Transverse colon (tissue), 4 donors: ENCODE measurements at regions not wholly inside any gene's neighbourhood (a gene's known extent, or its start where the extent isn't known, plus 50 kb on each side); places are given as distances from the start of the nearest gene placed in this dataset.

ENCODE experiments used
- DNase-seq: peaks from one replicate; pipeline ENCODE4 v3.0.0-alpha.2; 2019
- H3K27ac ChIP-seq, 4 donors: fragments of 200-600 bp; sonication (generic); 2 replicates each; pipeline ENCODE4 v1.5.1; 2016 to 2018; ENCODE audit warnings: inconsistent platforms in 4 of 4
- H3K27me3 ChIP-seq: fragments of 200-600 bp; sonication (generic); 2 replicates; pipeline ENCODE4 v1.5.1; 2017; ENCODE audit warnings: inconsistent platforms
- H3K36me3 ChIP-seq, 4 donors: fragments of 200-600 bp; sonication (generic); 2 replicates each; pipeline ENCODE4 v1.5.1; 2017 to 2019; ENCODE audit warnings: inconsistent platforms in 4 of 4
- H3K4me1 ChIP-seq, 4 donors: fragments of 200-600 bp; sonication (generic); 2 replicates each; pipeline ENCODE4 v1.5.1; 2017 to 2020; ENCODE audit warnings: inconsistent platforms in 4 of 4
- H3K4me3 ChIP-seq, 4 donors: fragments of 200-600 bp; sonication (generic); 1 replicate in 1 of 4; 2 replicates in 3 of 4; pipeline versions ENCODE4 v1.5.1 to v1.6.1; 2017 to 2019; ENCODE audit warnings: inconsistent platforms in 4 of 4
- H3K9me3 ChIP-seq, 2 donors: fragments of 200-600 bp; sonication (generic); 2 replicates each; pipeline ENCODE4 v1.5.1; 2017 to 2019; ENCODE audit warnings: inconsistent platforms in 2 of 2
- EP300 ChIP-seq: sonication (generic); formaldehyde crosslinking; IDR thresholded peaks from one replicate; pipeline ENCODE4 v1.6.1; 2017; ENCODE audit warnings: antibody characterized with exemption, low read depth
- POLR2A ChIP-seq: fragments of 450-650 bp; IDR thresholded peaks from one replicate; pipeline ENCODE4 v1.6.1; 2016; ENCODE audit warnings: antibody characterized with exemption, mild to moderate bottlenecking, moderate library complexity
- POLR2AphosphoS5 ChIP-seq, 3 donors: sonication (generic); formaldehyde crosslinking; IDR thresholded peaks; one replicate each; pipeline ENCODE4 v1.6.1; 2016; ENCODE audit warnings: antibody characterized with exemption in 3 of 3
- WGBS, 2 donors: methylation state at CpG; one replicate each; pipeline ENCODE4 v1.1.5; 2018; ENCODE audit warnings: low coverage in 1 of 2; 5-methylcytosine and 5-hydroxymethylcytosine counted together
- in situ Hi-C, 4 donors: fragments of 200-750 bp; cut with MboI; loops; one replicate each; pipeline versions ENCODE4 v1.15.0 to v1.15.1; 2017; ENCODE audit warnings: low sequenced_read_pairs in 3 of 4, low pct_ligation_motif_present in 1 of 4, low pct_unique_long_range_greater_than_20kb in 1 of 4
- intact Hi-C: fragments of 100-400 bp; cut with DNase I; formaldehyde crosslinking; loops from one replicate; pipeline ENCODE4 v1.15.1; 2023; ENCODE audit warnings: low total_unique reads
- TF ChIP-seq, protein P1 (sequence below), 5 experiments: fragments of 200-600 bp in 3 of 5; fragments of 450-650 bp in 2 of 5; sonication (generic) in 3 of 5; IDR thresholded peaks; 1 replicate in 2 of 5; 2 replicates in 3 of 5; pipeline ENCODE4 v1.5.1; 2016 to 2017; ENCODE audit warnings: antibody characterized with exemption in 5 of 5, inconsistent platforms in 3 of 5, mild to moderate bottlenecking in 2 of 5, moderate library complexity in 1 of 5

DNA sequence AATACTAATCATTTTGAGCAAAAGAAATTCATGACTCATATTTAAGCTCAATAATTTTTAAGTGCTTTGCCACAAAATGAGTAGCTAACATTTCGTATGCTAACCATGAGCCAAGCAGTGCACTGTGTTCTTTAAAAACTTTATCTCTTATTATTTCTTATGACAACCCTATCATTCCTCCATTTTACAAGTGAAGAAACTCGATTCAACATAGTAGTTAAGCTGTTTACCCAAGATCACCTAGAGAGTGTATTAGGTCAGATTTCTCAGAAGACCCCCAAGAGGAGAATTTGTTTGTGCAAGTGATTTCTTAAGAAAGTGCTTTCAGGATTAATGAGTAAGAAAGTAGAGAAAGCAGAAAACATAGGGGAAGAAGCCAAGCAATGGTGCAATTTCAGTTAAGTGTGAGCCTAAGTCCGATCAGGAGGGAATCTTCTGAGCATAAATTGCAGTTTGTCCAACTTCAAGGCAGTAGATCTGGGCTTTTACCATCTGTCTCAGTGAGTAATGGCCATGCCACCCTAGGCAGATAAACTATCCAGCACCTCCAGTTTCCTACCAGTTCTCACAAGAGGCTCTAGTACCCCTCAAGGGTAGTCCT lies 202.7 kb downstream of the SCG2 start:
- in situ Hi-C loops: no loop called here
- H3K27me3 ChIP-seq: no peaks in the 10 kb centered on the region
- WGBS, 2 donors: 54 to 61% methylated on average over 3 of the region's 3 CpGs

DNA sequence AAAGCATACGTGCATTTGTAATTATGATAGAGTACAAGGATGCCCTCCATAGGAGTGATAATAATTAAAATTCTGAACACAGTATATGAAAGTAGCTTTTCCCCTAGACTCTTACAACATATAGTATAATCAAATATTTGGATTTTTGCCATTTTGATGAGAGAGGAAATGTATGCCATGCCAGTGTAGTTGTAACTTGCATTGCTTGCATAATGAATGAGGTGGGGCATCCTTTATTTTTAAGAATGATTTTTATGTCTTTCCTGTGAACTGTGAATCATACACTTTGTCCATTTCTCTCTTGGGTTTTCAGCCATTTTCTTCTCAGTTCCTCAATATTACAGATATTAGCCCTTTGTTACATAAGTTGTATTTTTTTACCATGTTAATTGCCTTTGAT lies 197.5 kb downstream of the SCG2 start:
- intact Hi-C loops (no loop called here), in situ Hi-C loops (no loop called here)
- Histone ChIP-seq H3K27me3 (no peaks in the 10 kb centered on the region), H3K27ac (no peak overlapping the region), H3K4me3 (no peak overlapping the region), H3K36me3 (no peaks in the 10 kb centered on the region), H3K9me3 (no peaks in the 10 kb centered on the region), H3K4me1 (no peaks in the 10 kb centered on the region)
- 86 to 90% methylated on average over 1 of the region's 1 CpG for WGBS, 2 donors
- TF ChIP-seq EP300 (no peak), POLR2AphosphoS5 (IDR thresholded peaks at IDR 0.05) (no peak), POLR2A (no peak)
- TF ChIP-seq, protein P1, sequence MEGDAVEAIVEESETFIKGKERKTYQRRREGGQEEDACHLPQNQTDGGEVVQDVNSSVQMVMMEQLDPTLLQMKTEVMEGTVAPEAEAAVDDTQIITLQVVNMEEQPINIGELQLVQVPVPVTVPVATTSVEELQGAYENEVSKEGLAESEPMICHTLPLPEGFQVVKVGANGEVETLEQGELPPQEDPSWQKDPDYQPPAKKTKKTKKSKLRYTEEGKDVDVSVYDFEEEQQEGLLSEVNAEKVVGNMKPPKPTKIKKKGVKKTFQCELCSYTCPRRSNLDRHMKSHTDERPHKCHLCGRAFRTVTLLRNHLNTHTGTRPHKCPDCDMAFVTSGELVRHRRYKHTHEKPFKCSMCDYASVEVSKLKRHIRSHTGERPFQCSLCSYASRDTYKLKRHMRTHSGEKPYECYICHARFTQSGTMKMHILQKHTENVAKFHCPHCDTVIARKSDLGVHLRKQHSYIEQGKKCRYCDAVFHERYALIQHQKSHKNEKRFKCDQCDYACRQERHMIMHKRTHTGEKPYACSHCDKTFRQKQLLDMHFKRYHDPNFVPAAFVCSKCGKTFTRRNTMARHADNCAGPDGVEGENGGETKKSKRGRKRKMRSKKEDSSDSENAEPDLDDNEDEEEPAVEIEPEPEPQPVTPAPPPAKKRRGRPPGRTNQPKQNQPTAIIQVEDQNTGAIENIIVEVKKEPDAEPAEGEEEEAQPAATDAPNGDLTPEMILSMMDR (IDR thresholded peaks at IDR 0.05): no peak
- no peak for DNase-seq

More for the DNA sequence above, 202.7 kb downstream of the SCG2 start:
- intact Hi-C loops: no loop called here
- Histone ChIP-seq H3K27ac (no peak overlapping the region), H3K9me3 (no peaks in the 10 kb centered on the region), H3K36me3 (peaks cover 0 to 2% (median 0%) of the 10 kb centered on the region in 4 donors), H3K4me3 (no peak overlapping the region), H3K4me1 (no peaks in the 10 kb centered on the region)
- DNase-seq: no peak
- TF ChIP-seq EP300 (no peak), POLR2AphosphoS5 (IDR thresholded peaks at IDR 0.05) (no peak), POLR2A (no peak)
- TF ChIP-seq, protein P1 (IDR thresholded peaks at IDR 0.05): no peak

DNA sequence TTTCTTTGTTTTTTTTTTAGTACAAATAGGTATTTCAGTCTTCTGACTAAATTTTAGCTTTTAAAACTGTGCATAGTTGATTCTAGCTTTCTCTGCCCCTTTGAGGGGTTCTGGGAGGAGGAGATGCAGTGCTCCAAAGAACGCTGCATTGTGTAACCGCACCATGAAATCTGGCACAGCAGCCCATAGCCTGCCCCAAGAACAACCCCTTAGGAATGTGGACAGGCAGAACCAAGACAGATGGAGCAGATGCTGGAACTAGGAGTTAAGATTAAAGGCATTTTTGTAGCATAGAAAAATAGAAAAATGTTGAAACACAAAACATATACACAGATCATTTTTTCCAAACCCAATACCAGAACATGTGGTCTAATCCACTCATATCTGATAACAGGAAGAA lies 187.5 kb downstream of the SCG2 start:
- TF ChIP-seq, protein P1 (IDR thresholded peaks at IDR 0.05): no peak
- TF ChIP-seq EP300 (no peak), POLR2A (no peak), POLR2AphosphoS5 (IDR thresholded peaks at IDR 0.05) (no peak)
- no peak overlapping the region for H3K27ac ChIP-seq
- WGBS, 2 donors: 87% methylated on average over 2 of the region's 2 CpGs; no CpG with 5 or more reads in 1 of the 2 donors
- H3K9me3 ChIP-seq: no peaks in the 10 kb centered on the region
- DNase-seq: no peak
- H3K36me3 ChIP-seq: no peaks in the 10 kb centered on the region
- H3K4me1 ChIP-seq: no peaks in the 10 kb centered on the region
- intact Hi-C loops (no loop called here), in situ Hi-C loops (no loop called here)
- no peak overlapping the region for H3K4me3 ChIP-seq
- no peaks in the 10 kb centered on the region for H3K27me3 ChIP-seq

DNA sequence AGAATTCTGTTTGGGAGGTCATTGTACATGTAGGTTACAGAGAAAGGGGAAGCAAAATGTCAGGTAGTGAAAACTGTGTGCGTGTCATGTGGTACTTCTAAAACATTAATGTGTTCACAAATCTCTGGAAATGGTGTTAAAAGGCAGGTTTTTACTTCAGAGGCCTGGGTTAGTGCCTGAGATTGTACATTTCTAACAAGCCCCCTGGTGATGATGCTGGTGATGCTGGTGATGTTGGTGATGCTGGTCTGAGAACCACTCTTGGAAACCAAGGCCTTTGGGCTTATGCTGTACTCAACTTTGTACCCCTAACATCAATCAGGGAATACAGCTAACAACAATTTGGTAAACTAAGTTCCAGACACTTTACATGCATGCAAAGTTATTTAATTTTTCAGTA lies 187.1 kb downstream of the SCG2 start:
- no peak overlapping the region for H3K27ac ChIP-seq
- in situ Hi-C loops: no loop called here
- no peaks in the 10 kb centered on the region for H3K9me3 ChIP-seq
- DNase-seq: no peak
- no peak overlapping the region for H3K4me3 ChIP-seq
- intact Hi-C loops: no loop called here
- no peak for TF ChIP-seq EP300
- TF ChIP-seq, protein P1 (IDR thresholded peaks at IDR 0.05): no peak
- TF ChIP-seq POLR2A: no peak
- no peak for TF ChIP-seq POLR2AphosphoS5 (IDR thresholded peaks at IDR 0.05)
- WGBS, 2 donors: 80 to 92% methylated on average over 1 of the region's 1 CpG
- no peaks in the 10 kb centered on the region for H3K27me3 ChIP-seq
- H3K36me3 ChIP-seq: no peaks in the 10 kb centered on the region
- no peaks in the 10 kb centered on the region for H3K4me1 ChIP-seq
